ENCODE measurements at regions not wholly inside any gene's neighbourhood (a gene's known extent, or its start where the extent isn't known, plus 50 kb on each side); places are given as distances from the start of the nearest gene placed in this dataset.

- Histone ChIP-seq H2BK5ac (ENCODE audit: low read length) (no peak overlapping the region), H3K14ac (ENCODE audit: low read length) (no peak overlapping the region), H3K79me1 (ENCODE audit: low read depth, low read length) (no peaks in the 10 kb centered on the region), H4K91ac (ENCODE audit: low read depth, low read length, poor library complexity) (no peak overlapping the region), H3K18ac (ENCODE audit: low read length) (no peak overlapping the region), H2BK120ac (ENCODE audit: low read depth, low read length) (no peak overlapping the region), H2AK5ac (ENCODE audit: low read depth, low read length) (no peak overlapping the region), H3K9me3 (replicated peaks in 1 of 2; ENCODE audit: control insufficient read depth in 2 of 2, insufficient read depth in 1 of 2, low read depth in 1 of 2, low read length in 2 of 2) (no peaks in the 10 kb centered on the region), H3K9ac (ENCODE audit: low read depth, low read length, poor library complexity) (no peak overlapping the region), H2AFZ (ENCODE audit: low read length) (no peak overlapping the region), H3K4ac (ENCODE audit: low read length) (no peak overlapping the region), H4K8ac (ENCODE audit: low read depth, low read length) (no peak overlapping the region), H3K4me3 (ENCODE audit: low read length in 2 of 2) (no peak overlapping the region), H3K27me3 (ENCODE audit: control insufficient read depth in 3 of 3, insufficient read depth in 3 of 3, low read depth in 1 of 3, low read length in 3 of 3) (no peaks in the 10 kb centered on the region), H3K4me2 (ENCODE audit: insufficient read depth, low read length, poor library complexity, severe bottlenecking) (no peak overlapping the region), H2BK12ac (ENCODE audit: low read length) (no peak overlapping the region), H2BK15ac (ENCODE audit: low read length) (no peak overlapping the region), H3K27ac (replicated peaks; ENCODE audit: low read length) (no peak overlapping the region), H3K23ac (ENCODE audit: low read depth, low read length, poor library complexity) (no peak overlapping the region), H3K36me3 (replicated peaks in 1 of 2; ENCODE audit: control insufficient read depth in 2 of 2, insufficient read depth in 2 of 2, low read length in 2 of 2) (no peaks in the 10 kb centered on the region), H3K4me1 (ENCODE audit: control insufficient read depth in 2 of 2, insufficient read depth in 1 of 2, low read depth in 1 of 2, low read length in 2 of 2) (no peaks in the 10 kb centered on the region)
- no peak for DNase-seq (ENCODE audit: low spot score)
These were observed 223.3 kb downstream of the RAP2B start for GRCh38 chr3:153385343-153385742.

GRCh38 chr3:153392363-153392762, 230.3 kb downstream of the RAP2B start:
- no peak overlapping the region for H2BK15ac ChIP-seq (ENCODE audit: low read length)
- no peak overlapping the region for H2AK5ac ChIP-seq (ENCODE audit: low read depth, low read length)
- no peak overlapping the region for H4K8ac ChIP-seq (ENCODE audit: low read depth, low read length)
- no peak overlapping the region for H2BK5ac ChIP-seq (ENCODE audit: low read length)
- no peaks in the 10 kb centered on the region for H3K27me3 ChIP-seq (ENCODE audit: control insufficient read depth in 3 of 3, insufficient read depth in 3 of 3, low read depth in 1 of 3, low read length in 3 of 3)
- peaks cover 0 to 1% of the 10 kb centered on the region in 2 donors for H3K4me1 ChIP-seq (ENCODE audit: control insufficient read depth in 2 of 2, insufficient read depth in 1 of 2, low read depth in 1 of 2, low read length in 2 of 2)
- no peak overlapping the region for H3K18ac ChIP-seq (ENCODE audit: low read length)
- no peak overlapping the region for H2BK12ac ChIP-seq (ENCODE audit: low read length)
- no peak overlapping the region for H3K4me2 ChIP-seq (ENCODE audit: insufficient read depth, low read length, poor library complexity, severe bottlenecking)
- no peak overlapping the region for H3K9ac ChIP-seq (ENCODE audit: low read depth, low read length, poor library complexity)
- no CpG with 5 or more reads among the region's 2 CpGs for WGBS, 2 donors (ENCODE audit: extremely low coverage in 2 of 2, insufficient read length in 2 of 2, insufficient replicate concordance in 1 of 2)
- no peak overlapping the region for H3K14ac ChIP-seq (ENCODE audit: low read length)
- no peaks in the 10 kb centered on the region for H3K9me3 ChIP-seq (replicated peaks in 1 of 2; ENCODE audit: control insufficient read depth in 2 of 2, insufficient read depth in 1 of 2, low read depth in 1 of 2, low read length in 2 of 2)
- no peak overlapping the region for H3K4ac ChIP-seq (ENCODE audit: low read length)
- no peak overlapping the region for H3K27ac ChIP-seq (replicated peaks; ENCODE audit: low read length)
- DNase-seq (ENCODE audit: low spot score): no peak
- no peaks in the 10 kb centered on the region for H3K79me1 ChIP-seq (ENCODE audit: low read depth, low read length)
- H2BK120ac ChIP-seq (ENCODE audit: low read depth, low read length): no peak overlapping the region
- H3K4me3 ChIP-seq (ENCODE audit: low read length in 2 of 2): no peak overlapping the region
- no peak overlapping the region for H4K91ac ChIP-seq (ENCODE audit: low read depth, low read length, poor library complexity)
- no peak overlapping the region for H3K23ac ChIP-seq (ENCODE audit: low read depth, low read length, poor library complexity)
- no peak overlapping the region for H2AFZ ChIP-seq (ENCODE audit: low read length)
- H3K36me3 ChIP-seq (replicated peaks in 1 of 2; ENCODE audit: control insufficient read depth in 2 of 2, insufficient read depth in 2 of 2, low read length in 2 of 2): no peaks in the 10 kb centered on the region

- H4K91ac ChIP-seq (ENCODE audit: low read depth, low read length, poor library complexity): no peak overlapping the region
- no peaks in the 10 kb centered on the region for H3K79me1 ChIP-seq (ENCODE audit: low read depth, low read length)
- H3K23ac ChIP-seq (ENCODE audit: low read depth, low read length, poor library complexity): no peak overlapping the region
- H2BK12ac ChIP-seq (ENCODE audit: low read length): no peak overlapping the region
- no peak overlapping the region for H2BK5ac ChIP-seq (ENCODE audit: low read length)
- no peaks in the 10 kb centered on the region for H3K36me3 ChIP-seq (replicated peaks in 1 of 2; ENCODE audit: control insufficient read depth in 2 of 2, insufficient read depth in 2 of 2, low read length in 2 of 2)
- H2AFZ ChIP-seq (ENCODE audit: low read length): no peak overlapping the region
- no peak overlapping the region for H2BK15ac ChIP-seq (ENCODE audit: low read length)
- no peak overlapping the region for H3K4me3 ChIP-seq (ENCODE audit: low read length in 2 of 2)
- H3K4ac ChIP-seq (ENCODE audit: low read length): no peak overlapping the region
- no peaks in the 10 kb centered on the region for H3K27me3 ChIP-seq (ENCODE audit: control insufficient read depth in 3 of 3, insufficient read depth in 3 of 3, low read depth in 1 of 3, low read length in 3 of 3)
- H3K9ac ChIP-seq (ENCODE audit: low read depth, low read length, poor library complexity): no peak overlapping the region
- H3K14ac ChIP-seq (ENCODE audit: low read length): no peak overlapping the region
- no peak overlapping the region for H2BK120ac ChIP-seq (ENCODE audit: low read depth, low read length)
- H3K27ac ChIP-seq (replicated peaks; ENCODE audit: low read length): no peak overlapping the region
- WGBS, 2 donors (ENCODE audit: extremely low coverage in 2 of 2, insufficient read length in 2 of 2, insufficient replicate concordance in 1 of 2): no CpG with 5 or more reads among the region's 1 CpG
- DNase-seq (ENCODE audit: low spot score): no peak
- no peak overlapping the region for H2AK5ac ChIP-seq (ENCODE audit: low read depth, low read length)
- H4K8ac ChIP-seq (ENCODE audit: low read depth, low read length): no peak overlapping the region
- H3K18ac ChIP-seq (ENCODE audit: low read length): no peak overlapping the region
- no peaks in the 10 kb centered on the region for H3K9me3 ChIP-seq (replicated peaks in 1 of 2; ENCODE audit: control insufficient read depth in 2 of 2, insufficient read depth in 1 of 2, low read depth in 1 of 2, low read length in 2 of 2)
- peaks cover 0 to 1% of the 10 kb centered on the region in 2 donors for H3K4me1 ChIP-seq (ENCODE audit: control insufficient read depth in 2 of 2, insufficient read depth in 1 of 2, low read depth in 1 of 2, low read length in 2 of 2)
- H3K4me2 ChIP-seq (ENCODE audit: insufficient read depth, low read length, poor library complexity, severe bottlenecking): no peak overlapping the region
These were observed 232.0 kb downstream of the RAP2B start for GRCh38 chr3:153394017-153394416.

- no peaks in the 10 kb centered on the region for H3K27me3 ChIP-seq (ENCODE audit: control insufficient read depth in 3 of 3, insufficient read depth in 3 of 3, low read depth in 1 of 3, low read length in 3 of 3)
- peaks cover 0 to 1% of the 10 kb centered on the region in 2 donors for H3K4me1 ChIP-seq (ENCODE audit: control insufficient read depth in 2 of 2, insufficient read depth in 1 of 2, low read depth in 1 of 2, low read length in 2 of 2)
These were observed 234.6 kb downstream of the RAP2B start for GRCh38 chr3:153396581-153396980.

More at GRCh38 chr3:153396581-153396980, 234.6 kb downstream of the RAP2B start:
- H2BK5ac ChIP-seq (ENCODE audit: low read length): no peak overlapping the region
- H4K91ac ChIP-seq (ENCODE audit: low read depth, low read length, poor library complexity): no peak overlapping the region
- H3K9me3 ChIP-seq (replicated peaks in 1 of 2; ENCODE audit: control insufficient read depth in 2 of 2, insufficient read depth in 1 of 2, low read depth in 1 of 2, low read length in 2 of 2): no peaks in the 10 kb centered on the region
- H4K8ac ChIP-seq (ENCODE audit: low read depth, low read length): no peak overlapping the region
- no peak overlapping the region for H3K23ac ChIP-seq (ENCODE audit: low read depth, low read length, poor library complexity)
- no peak overlapping the region for H3K4me2 ChIP-seq (ENCODE audit: insufficient read depth, low read length, poor library complexity, severe bottlenecking)
- H3K4me3 ChIP-seq (ENCODE audit: low read length in 2 of 2): no peak overlapping the region
- no peaks in the 10 kb centered on the region for H3K36me3 ChIP-seq (replicated peaks in 1 of 2; ENCODE audit: control insufficient read depth in 2 of 2, insufficient read depth in 2 of 2, low read length in 2 of 2)
- no CpG with 5 or more reads among the region's 2 CpGs for WGBS, 2 donors (ENCODE audit: extremely low coverage in 2 of 2, insufficient read length in 2 of 2, insufficient replicate concordance in 1 of 2)
- no peak overlapping the region for H2AK5ac ChIP-seq (ENCODE audit: low read depth, low read length)
- no peaks in the 10 kb centered on the region for H3K79me1 ChIP-seq (ENCODE audit: low read depth, low read length)
- H3K14ac ChIP-seq (ENCODE audit: low read length): no peak overlapping the region
- no peak overlapping the region for H2BK120ac ChIP-seq (ENCODE audit: low read depth, low read length)
- no peak overlapping the region for H3K27ac ChIP-seq (replicated peaks; ENCODE audit: low read length)
- no peak overlapping the region for H2BK12ac ChIP-seq (ENCODE audit: low read length)
- no peak overlapping the region for H3K4ac ChIP-seq (ENCODE audit: low read length)
- no peak overlapping the region for H3K9ac ChIP-seq (ENCODE audit: low read depth, low read length, poor library complexity)
- DNase-seq (ENCODE audit: low spot score): no peak
- no peak overlapping the region for H2AFZ ChIP-seq (ENCODE audit: low read length)
- no peak overlapping the region for H3K18ac ChIP-seq (ENCODE audit: low read length)
- no peak overlapping the region for H2BK15ac ChIP-seq (ENCODE audit: low read length)
